ENCODE measurements at regions not wholly inside any gene's neighbourhood (a gene's known extent, or its start where the extent isn't known, plus 50 kb on each side); places are given as distances from the start of the nearest gene placed in this dataset.

- TF ChIP-seq EZH2phosphoT487 (IDR thresholded peaks at IDR 0.05; ENCODE audit: borderline replicate concordance, low read length) = no peak
- TF ChIP-seq EZH2 (IDR thresholded peaks at IDR 0.05; ENCODE audit: low read length, unreplicated experiment) = no peak
- TF ChIP-seq, protein P1, sequence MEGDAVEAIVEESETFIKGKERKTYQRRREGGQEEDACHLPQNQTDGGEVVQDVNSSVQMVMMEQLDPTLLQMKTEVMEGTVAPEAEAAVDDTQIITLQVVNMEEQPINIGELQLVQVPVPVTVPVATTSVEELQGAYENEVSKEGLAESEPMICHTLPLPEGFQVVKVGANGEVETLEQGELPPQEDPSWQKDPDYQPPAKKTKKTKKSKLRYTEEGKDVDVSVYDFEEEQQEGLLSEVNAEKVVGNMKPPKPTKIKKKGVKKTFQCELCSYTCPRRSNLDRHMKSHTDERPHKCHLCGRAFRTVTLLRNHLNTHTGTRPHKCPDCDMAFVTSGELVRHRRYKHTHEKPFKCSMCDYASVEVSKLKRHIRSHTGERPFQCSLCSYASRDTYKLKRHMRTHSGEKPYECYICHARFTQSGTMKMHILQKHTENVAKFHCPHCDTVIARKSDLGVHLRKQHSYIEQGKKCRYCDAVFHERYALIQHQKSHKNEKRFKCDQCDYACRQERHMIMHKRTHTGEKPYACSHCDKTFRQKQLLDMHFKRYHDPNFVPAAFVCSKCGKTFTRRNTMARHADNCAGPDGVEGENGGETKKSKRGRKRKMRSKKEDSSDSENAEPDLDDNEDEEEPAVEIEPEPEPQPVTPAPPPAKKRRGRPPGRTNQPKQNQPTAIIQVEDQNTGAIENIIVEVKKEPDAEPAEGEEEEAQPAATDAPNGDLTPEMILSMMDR (conservative IDR thresholded peaks at IDR 0.05; ENCODE audit: low read depth, low read length) = no peak
- ATAC-seq (no peak), DNase-seq (no peak)
- Histone ChIP-seq H4K20me1 (ENCODE audit: low read length) (no peaks in the 10 kb centered on the region), H3F3A (ENCODE audit: low read length, unreplicated experiment) (no peaks in the 10 kb centered on the region), H3K27ac (ENCODE audit: low read length) (no peak overlapping the region), H3K4me3 (ENCODE audit: low read length) (no peak overlapping the region), H3K9me2 (replicated peaks; ENCODE audit: low read length) (no peaks in the 10 kb centered on the region), H3K4me2 (ENCODE audit: low read length) (no peak overlapping the region), H2AFZ (ENCODE audit: low read length) (no peak overlapping the region), H3K9ac (ENCODE audit: low read length) (no peak overlapping the region), H3K79me2 (ENCODE audit: low read length) (no peaks in the 10 kb centered on the region), H3K9me3 (ENCODE audit: low read length) (no peaks in the 10 kb centered on the region), H3K27me3 (ENCODE audit: low read length) (no peaks in the 10 kb centered on the region), H3K4me1 (ENCODE audit: insufficient read depth, low read length) (peaks cover 8% of the 10 kb centered on the region), H3K36me3 (ENCODE audit: low read depth, low read length) (no peaks in the 10 kb centered on the region)
- no TSS peak for BruUV-seq (replicated peaks)
- intact Hi-C loops (cut with micrococcal nuclease) = no loop called here
- CTCF ChIA-PET = no interaction called here
- POLR2A ChIA-PET (ENCODE audit: unreplicated experiment) = interaction anchor here (0.6 kb wide), 1 partner anchor 19 kb away, joined by 3 read pairs; no protein-coding TSS in a partner anchor
Measured at GRCh38 chr14:53358166-53358565, 205.0 kb upstream of the DDHD1 start.

DNA sequence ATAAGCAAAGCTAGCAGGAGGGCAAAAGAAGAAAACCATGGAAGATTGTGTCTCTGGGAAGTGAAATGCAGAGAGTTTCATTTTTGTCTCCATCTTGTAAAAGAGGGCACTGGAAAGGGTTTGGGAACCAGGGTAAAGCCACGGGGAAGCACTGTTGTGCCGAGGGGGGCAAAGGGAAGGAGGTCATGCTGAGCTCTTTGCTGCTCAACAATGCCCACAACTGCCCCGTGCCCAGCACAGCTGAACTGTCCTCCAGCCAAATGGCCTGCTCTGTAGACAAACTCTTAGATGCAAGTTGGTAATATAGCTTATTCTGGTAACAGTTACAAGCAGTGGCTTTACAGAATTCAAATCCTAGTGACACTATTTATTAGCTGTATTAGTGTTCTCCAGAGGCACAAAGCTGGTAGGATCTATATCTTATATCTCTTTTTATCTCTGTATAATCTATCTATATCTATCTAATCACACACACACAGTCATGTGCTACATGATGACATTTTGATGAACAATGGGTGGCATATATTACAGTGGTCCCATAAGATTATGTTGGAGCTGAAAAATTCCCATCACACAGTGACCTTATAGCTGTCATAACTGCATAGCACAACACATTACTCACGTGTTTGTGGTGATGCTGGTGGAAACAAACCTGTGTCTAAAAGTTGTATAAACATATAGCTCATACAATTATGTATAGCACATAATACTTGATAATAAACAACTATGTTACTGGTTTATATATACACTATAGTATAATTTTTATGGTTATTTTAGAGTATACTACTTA, 203.4 kb upstream of the DDHD1 start:
- Histone ChIP-seq H3K27me3 (ENCODE audit: low read length) (no peaks in the 10 kb centered on the region), H3K9me2 (replicated peaks; ENCODE audit: low read length) (no peaks in the 10 kb centered on the region), H3K4me3 (ENCODE audit: low read length) (no peak overlapping the region), H3K27ac (ENCODE audit: low read length) (no peak overlapping the region), H4K20me1 (ENCODE audit: low read length) (no peaks in the 10 kb centered on the region), H3K79me2 (ENCODE audit: low read length) (no peaks in the 10 kb centered on the region), H3K4me1 (ENCODE audit: insufficient read depth, low read length) (peaks cover 8% of the 10 kb centered on the region), H3K4me2 (ENCODE audit: low read length) (no peak overlapping the region), H3K9ac (ENCODE audit: low read length) (no peak overlapping the region), H3K9me3 (ENCODE audit: low read length) (no peaks in the 10 kb centered on the region), H3K36me3 (ENCODE audit: low read depth, low read length) (no peaks in the 10 kb centered on the region), H2AFZ (ENCODE audit: low read length) (no peak overlapping the region), H3F3A (ENCODE audit: low read length, unreplicated experiment) (no peaks in the 10 kb centered on the region)
- intact Hi-C loops (cut with micrococcal nuclease) = no loop called here
- ATAC-seq = no peak
- CTCF ChIA-PET = no interaction called here
- DNase-seq = no peak
- BruUV-seq (replicated peaks) = no TSS peak
- TF ChIP-seq, protein P1 (conservative IDR thresholded peaks at IDR 0.05; ENCODE audit: low read depth, low read length) = no peak
- TF ChIP-seq EZH2phosphoT487 (IDR thresholded peaks at IDR 0.05; ENCODE audit: borderline replicate concordance, low read length) (no peak), EZH2 (IDR thresholded peaks at IDR 0.05; ENCODE audit: low read length, unreplicated experiment) (no peak)
- POLR2A ChIA-PET (ENCODE audit: unreplicated experiment) = no interaction called here

- no peak overlapping the region for H3K4me3 ChIP-seq (ENCODE audit: low read length)
- no peak overlapping the region for H3K9ac ChIP-seq (ENCODE audit: low read length)
- H4K20me1 ChIP-seq (ENCODE audit: low read length) = no peaks in the 10 kb centered on the region
- no peaks in the 10 kb centered on the region for H3K9me3 ChIP-seq (ENCODE audit: low read length)
- no peaks in the 10 kb centered on the region for H3K27me3 ChIP-seq (ENCODE audit: low read length)
- BruUV-seq (replicated peaks) = no TSS peak
- ChIA-PET POLR2A (ENCODE audit: unreplicated experiment) (interaction anchor here (0.6 to 0.9 kb wide), 5 partner anchors 12 to 972 kb away, joined by 3 to 6 read pairs (median 3); no protein-coding TSS in a partner anchor), CTCF (interaction anchor here (1.2 kb wide), 1 partner anchor 30 kb away, joined by 5 read pairs; no protein-coding TSS in a partner anchor)
- no peak overlapping the region for H3K27ac ChIP-seq (ENCODE audit: low read length)
- TF ChIP-seq EZH2phosphoT487 (IDR thresholded peaks at IDR 0.05; ENCODE audit: borderline replicate concordance, low read length) (no peak), EZH2 (IDR thresholded peaks at IDR 0.05; ENCODE audit: low read length, unreplicated experiment) (no peak)
- TF ChIP-seq, protein P1 (conservative IDR thresholded peaks at IDR 0.05; ENCODE audit: low read depth, low read length) = no peak
- H3K79me2 ChIP-seq (ENCODE audit: low read length) = no peaks in the 10 kb centered on the region
- no peaks in the 10 kb centered on the region for H3K36me3 ChIP-seq (ENCODE audit: low read depth, low read length)
- peaks cover 8% of the 10 kb centered on the region for H3K4me1 ChIP-seq (ENCODE audit: insufficient read depth, low read length)
- H3K4me2 ChIP-seq (ENCODE audit: low read length) = 0 out of 2 replicates have a peak overlapping the region, but pooled peaks have one; percentile 13
- ATAC-seq (peak; percentile 96), DNase-seq (peak; percentile 49)
- intact Hi-C loops (cut with micrococcal nuclease) = no loop called here
- H2AFZ ChIP-seq (ENCODE audit: low read length) = no peak overlapping the region
- no peaks in the 10 kb centered on the region for H3K9me2 ChIP-seq (replicated peaks; ENCODE audit: low read length)
- no peaks in the 10 kb centered on the region for H3F3A ChIP-seq (ENCODE audit: low read length, unreplicated experiment)
Measured at GRCh38 chr14:53355581-53356112, 202.5 kb upstream of the DDHD1 start.

Measured in PC-3 (cell line).